ENCODE measurements at regions not wholly inside any gene's neighbourhood (a gene's known extent, or its start where the extent isn't known, plus 50 kb on each side); places are given as distances from the start of the nearest gene placed in this dataset.

DNA sequence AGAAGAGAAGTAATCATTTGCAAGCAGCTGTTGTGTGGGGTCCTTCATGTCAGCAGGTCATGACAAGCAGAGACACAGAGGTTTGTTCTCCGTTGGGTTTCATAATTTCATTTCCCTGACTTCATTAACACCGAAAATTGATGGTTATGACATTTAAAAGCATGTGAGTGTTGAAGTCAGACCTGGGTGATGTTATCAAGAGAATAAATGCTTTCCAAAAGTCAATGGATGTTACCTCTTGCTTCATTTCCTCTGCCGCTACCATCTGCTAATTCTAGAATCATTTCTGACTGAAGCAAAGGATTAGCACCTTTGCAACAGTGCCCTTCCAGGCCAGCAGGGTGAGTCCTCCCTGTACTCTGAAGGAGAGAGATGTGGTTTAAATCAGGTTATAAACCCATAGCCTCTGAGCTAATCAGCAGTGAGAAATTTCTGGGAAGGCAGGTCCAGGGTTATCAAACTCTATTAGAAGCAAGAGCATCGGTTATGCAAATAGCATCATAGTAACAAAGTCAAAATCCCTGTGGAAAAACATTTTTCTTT, 446.2 kb downstream of the PIK3C3 start:
- no peaks in the 10 kb centered on the region for H3K4me1 ChIP-seq (ENCODE audit: insufficient read depth)
- no peak for DNase-seq
- H3K27me3 ChIP-seq = no peaks in the 10 kb centered on the region
- no peak for TF ChIP-seq POLR2A (IDR thresholded peaks at IDR 0.05)
- TF ChIP-seq EP300 (IDR thresholded peaks at IDR 0.05) = no peak
- TF ChIP-seq, protein P1, sequence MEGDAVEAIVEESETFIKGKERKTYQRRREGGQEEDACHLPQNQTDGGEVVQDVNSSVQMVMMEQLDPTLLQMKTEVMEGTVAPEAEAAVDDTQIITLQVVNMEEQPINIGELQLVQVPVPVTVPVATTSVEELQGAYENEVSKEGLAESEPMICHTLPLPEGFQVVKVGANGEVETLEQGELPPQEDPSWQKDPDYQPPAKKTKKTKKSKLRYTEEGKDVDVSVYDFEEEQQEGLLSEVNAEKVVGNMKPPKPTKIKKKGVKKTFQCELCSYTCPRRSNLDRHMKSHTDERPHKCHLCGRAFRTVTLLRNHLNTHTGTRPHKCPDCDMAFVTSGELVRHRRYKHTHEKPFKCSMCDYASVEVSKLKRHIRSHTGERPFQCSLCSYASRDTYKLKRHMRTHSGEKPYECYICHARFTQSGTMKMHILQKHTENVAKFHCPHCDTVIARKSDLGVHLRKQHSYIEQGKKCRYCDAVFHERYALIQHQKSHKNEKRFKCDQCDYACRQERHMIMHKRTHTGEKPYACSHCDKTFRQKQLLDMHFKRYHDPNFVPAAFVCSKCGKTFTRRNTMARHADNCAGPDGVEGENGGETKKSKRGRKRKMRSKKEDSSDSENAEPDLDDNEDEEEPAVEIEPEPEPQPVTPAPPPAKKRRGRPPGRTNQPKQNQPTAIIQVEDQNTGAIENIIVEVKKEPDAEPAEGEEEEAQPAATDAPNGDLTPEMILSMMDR (IDR thresholded peaks at IDR 0.05) = no peak
- intact Hi-C loops (cut with DNase I) = loop anchor here in 1 of 4 donors (5.0 kb wide), 1 partner anchor 919 kb away; no protein-coding TSS in a partner anchor
- H3K9me3 ChIP-seq = no peaks in the 10 kb centered on the region
- no peak overlapping the region for H3K4me3 ChIP-seq
- H3K27ac ChIP-seq = no peak overlapping the region
- no peaks in the 10 kb centered on the region for H3K36me3 ChIP-seq
- WGBS, 3 donors = 84 to 89% (median 87%) methylated on average over 4 of the region's 4 CpGs

DNA sequence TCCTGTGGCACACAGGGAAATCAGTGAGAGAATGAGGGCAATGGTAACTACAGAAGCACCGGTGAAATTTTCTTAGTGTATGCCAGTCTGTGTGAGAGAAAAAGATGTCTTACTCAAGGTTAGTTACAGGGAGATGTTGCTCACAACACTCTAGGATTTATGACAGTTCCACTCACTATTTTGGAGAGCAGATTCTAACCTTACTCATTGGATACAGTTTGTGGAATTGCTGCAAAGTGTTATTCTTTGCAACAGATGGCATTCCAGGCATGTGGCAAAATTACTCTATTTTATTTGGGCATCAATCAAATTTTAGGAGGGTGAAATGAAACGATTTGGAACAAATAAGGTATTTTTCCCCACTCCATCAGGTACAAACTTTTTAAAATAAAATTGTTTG, 449.1 kb downstream of the PIK3C3 start:
- H3K27ac ChIP-seq = no peak overlapping the region
- no peak overlapping the region for H3K4me3 ChIP-seq
- intact Hi-C loops (cut with DNase I) = loop anchor here in 1 of 4 donors (5.0 kb wide), 1 partner anchor 922 kb away; no protein-coding TSS in a partner anchor
- no peak for DNase-seq
- H3K36me3 ChIP-seq = no peaks in the 10 kb centered on the region
- H3K9me3 ChIP-seq = no peaks in the 10 kb centered on the region
- no peaks in the 10 kb centered on the region for H3K4me1 ChIP-seq (ENCODE audit: insufficient read depth)
- WGBS, 3 donors = 40 to 52% (median 42%) methylated on average over 2 of the region's 2 CpGs
- TF ChIP-seq, protein P1 (IDR thresholded peaks at IDR 0.05) = no peak
- TF ChIP-seq EP300 (IDR thresholded peaks at IDR 0.05) = no peak
- no peak for TF ChIP-seq POLR2A (IDR thresholded peaks at IDR 0.05)
- no peaks in the 10 kb centered on the region for H3K27me3 ChIP-seq

DNA sequence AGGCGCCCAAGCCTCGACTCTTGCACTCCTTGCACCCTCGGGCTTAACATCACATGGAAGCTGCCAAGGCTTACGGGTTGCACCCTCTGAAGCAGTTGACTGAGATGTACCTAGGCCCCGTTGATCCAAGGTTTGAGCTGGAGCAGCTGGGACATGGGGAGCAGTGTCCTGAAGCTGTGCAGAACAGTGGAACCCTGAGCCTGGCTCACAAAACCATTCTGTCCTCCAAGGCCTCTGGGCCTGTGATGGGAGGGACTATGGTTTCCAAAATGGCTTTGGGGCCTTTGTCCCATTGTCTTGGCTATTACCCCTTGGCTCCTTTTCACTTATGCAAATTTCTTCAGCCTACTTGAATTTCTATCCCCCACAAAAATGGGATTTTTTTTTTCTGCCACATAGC, 454.0 kb downstream of the PIK3C3 start:
- intact Hi-C loops (cut with DNase I) = no loop called here
- H3K27ac ChIP-seq = no peak overlapping the region
- H3K36me3 ChIP-seq = no peaks in the 10 kb centered on the region
- no peak for DNase-seq
- peaks cover 2% of the 10 kb centered on the region for H3K4me1 ChIP-seq (ENCODE audit: insufficient read depth)
- no peak overlapping the region for H3K4me3 ChIP-seq
- H3K27me3 ChIP-seq = no peaks in the 10 kb centered on the region
- H3K9me3 ChIP-seq = no peaks in the 10 kb centered on the region
- 72 to 93% (median 80%) methylated on average over 5 of the region's 5 CpGs for WGBS, 3 donors
- TF ChIP-seq POLR2A (IDR thresholded peaks at IDR 0.05) (no peak), EP300 (IDR thresholded peaks at IDR 0.05) (no peak)
- TF ChIP-seq, protein P1 (IDR thresholded peaks at IDR 0.05) = no peak

DNA sequence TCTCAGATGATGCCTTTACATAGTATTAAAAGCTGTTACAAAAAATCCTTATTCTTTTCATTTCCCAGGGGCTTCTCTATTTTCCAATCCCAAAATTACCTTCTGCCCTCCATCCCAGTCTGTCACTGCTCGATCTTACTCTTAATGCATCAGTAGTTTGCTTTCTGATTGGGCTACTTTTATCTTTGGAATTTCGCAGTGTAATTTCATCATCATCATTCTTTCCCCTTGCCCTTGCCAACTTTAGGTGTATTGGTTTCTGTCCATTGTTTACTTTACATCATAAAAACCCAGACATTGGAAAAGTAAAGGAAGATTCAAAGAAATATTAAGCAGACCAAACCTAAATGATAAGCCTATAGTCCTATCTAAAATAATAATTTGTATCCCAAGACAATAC, 457.2 kb downstream of the PIK3C3 start:
- no peak for DNase-seq
- Histone ChIP-seq H3K4me3 (no peak overlapping the region), H3K27ac (no peak overlapping the region), H3K4me1 (ENCODE audit: insufficient read depth) (peaks cover 7% of the 10 kb centered on the region), H3K36me3 (no peaks in the 10 kb centered on the region), H3K27me3 (no peaks in the 10 kb centered on the region), H3K9me3 (no peaks in the 10 kb centered on the region)
- TF ChIP-seq EP300 (IDR thresholded peaks at IDR 0.05) (no peak), POLR2A (IDR thresholded peaks at IDR 0.05) (no peak)
- TF ChIP-seq, protein P1 (IDR thresholded peaks at IDR 0.05) = no peak
- intact Hi-C loops (cut with DNase I) = no loop called here
- WGBS, 3 donors = 86 to 94% (median 93%) methylated on average over 2 of the region's 2 CpGs
